ENCODE measurements at regions not wholly inside any gene's neighbourhood (a gene's known extent, or its start where the extent isn't known, plus 50 kb on each side); places are given as distances from the start of the nearest gene placed in this dataset.

- DNase-seq: no peak
- Histone ChIP-seq H3K9me2 (replicated peaks; ENCODE audit: insufficient read depth, low read length) (no peaks in the 10 kb centered on the region), H3K27ac (ENCODE audit: low read length) (no peak overlapping the region), H3K79me2 (ENCODE audit: low read length) (no peaks in the 10 kb centered on the region), H3K4me1 (ENCODE audit: low read length) (no peaks in the 10 kb centered on the region), H3K4me2 (ENCODE audit: low read depth, low read length) (no peak overlapping the region), H4K20me1 (ENCODE audit: insufficient read depth, low read length) (no peaks in the 10 kb centered on the region), H3K27me3 (replicated peaks; ENCODE audit: insufficient read depth, low read length) (no peaks in the 10 kb centered on the region), H3K4me3 (ENCODE audit: low read length) (no peak overlapping the region), H3K9me3 (replicated peaks; ENCODE audit: insufficient read depth, low read length) (no peaks in the 10 kb centered on the region), H3K9ac (ENCODE audit: low read length) (no peak overlapping the region), H3F3A (ENCODE audit: insufficient read depth, low read length) (no peaks in the 10 kb centered on the region), H2AFZ (ENCODE audit: low read length) (no peak overlapping the region), H3K36me3 (replicated peaks; ENCODE audit: insufficient read depth, low read length) (no peaks in the 10 kb centered on the region)
- TF ChIP-seq EZH2 (optimal IDR thresholded peaks at IDR 0.05; ENCODE audit: low read depth, low read length): no peak
- no peak for TF ChIP-seq EZH2phosphoT487 (IDR thresholded peaks at IDR 0.05; ENCODE audit: low read length)
- no peak for TF ChIP-seq CTCF (IDR thresholded peaks at IDR 0.05; ENCODE audit: low read length)
Measured at GRCh38 chr20:52614051-52614863, 357.9 kb upstream of the TSHZ2 start.

- H3K4me3 ChIP-seq (ENCODE audit: low read length): no peak overlapping the region
- no peaks in the 10 kb centered on the region for H3F3A ChIP-seq (ENCODE audit: insufficient read depth, low read length)
- no peaks in the 10 kb centered on the region for H3K36me3 ChIP-seq (replicated peaks; ENCODE audit: insufficient read depth, low read length)
- no peaks in the 10 kb centered on the region for H3K27me3 ChIP-seq (replicated peaks; ENCODE audit: insufficient read depth, low read length)
- H4K20me1 ChIP-seq (ENCODE audit: insufficient read depth, low read length): no peaks in the 10 kb centered on the region
- H3K4me1 ChIP-seq (ENCODE audit: low read length): no peaks in the 10 kb centered on the region
- no peak overlapping the region for H3K9ac ChIP-seq (ENCODE audit: low read length)
- no peak overlapping the region for H3K4me2 ChIP-seq (ENCODE audit: low read depth, low read length)
- H3K27ac ChIP-seq (ENCODE audit: low read length): no peak overlapping the region
- no peak for TF ChIP-seq EZH2 (optimal IDR thresholded peaks at IDR 0.05; ENCODE audit: low read depth, low read length)
- TF ChIP-seq EZH2phosphoT487 (IDR thresholded peaks at IDR 0.05; ENCODE audit: low read length): no peak
- TF ChIP-seq CTCF (IDR thresholded peaks at IDR 0.05; ENCODE audit: low read length): no peak
- H2AFZ ChIP-seq (ENCODE audit: low read length): no peak overlapping the region
- H3K9me2 ChIP-seq (replicated peaks; ENCODE audit: insufficient read depth, low read length): no peaks in the 10 kb centered on the region
- no peaks in the 10 kb centered on the region for H3K9me3 ChIP-seq (replicated peaks; ENCODE audit: insufficient read depth, low read length)
- DNase-seq: no peak
- no peaks in the 10 kb centered on the region for H3K79me2 ChIP-seq (ENCODE audit: low read length)
Measured at GRCh38 chr20:52612046-52612632, 360.0 kb upstream of the TSHZ2 start.

GRCh38 chr20:52610749-52611148, 361.4 kb upstream of the TSHZ2 start:
- Histone ChIP-seq H3K36me3 (replicated peaks; ENCODE audit: insufficient read depth, low read length) (no peaks in the 10 kb centered on the region), H3K9me3 (replicated peaks; ENCODE audit: insufficient read depth, low read length) (no peaks in the 10 kb centered on the region), H3K27ac (ENCODE audit: low read length) (no peak overlapping the region), H3F3A (ENCODE audit: insufficient read depth, low read length) (no peaks in the 10 kb centered on the region), H3K9ac (ENCODE audit: low read length) (no peak overlapping the region), H3K4me2 (ENCODE audit: low read depth, low read length) (no peak overlapping the region), H4K20me1 (ENCODE audit: insufficient read depth, low read length) (no peaks in the 10 kb centered on the region), H3K27me3 (replicated peaks; ENCODE audit: insufficient read depth, low read length) (no peaks in the 10 kb centered on the region), H3K9me2 (replicated peaks; ENCODE audit: insufficient read depth, low read length) (no peaks in the 10 kb centered on the region), H3K4me3 (ENCODE audit: low read length) (no peak overlapping the region), H2AFZ (ENCODE audit: low read length) (no peak overlapping the region), H3K79me2 (ENCODE audit: low read length) (no peaks in the 10 kb centered on the region), H3K4me1 (ENCODE audit: low read length) (no peaks in the 10 kb centered on the region)
- TF ChIP-seq EZH2phosphoT487 (IDR thresholded peaks at IDR 0.05; ENCODE audit: low read length) (no peak), CTCF (IDR thresholded peaks at IDR 0.05; ENCODE audit: low read length) (no peak), EZH2 (optimal IDR thresholded peaks at IDR 0.05; ENCODE audit: low read depth, low read length) (no peak)
- DNase-seq: no peak

Data from MM.1S (cell line).